HG03342 (cell line): ENCODE measurements at regions not wholly inside any gene's neighbourhood (a gene's known extent, or its start where the extent isn't known, plus 50 kb on each side); places are given as distances from the start of the nearest gene placed in this dataset.

Source experiments
- ATAC-seq: cut with Tn5 transposase; IDR thresholded peaks from one replicate; pipeline ENCODE4 v1.9.1; 2021; ENCODE audit warnings: mild to moderate bottlenecking, moderate library complexity; ENCODE audit not compliant: unreplicated experiment

DNA sequence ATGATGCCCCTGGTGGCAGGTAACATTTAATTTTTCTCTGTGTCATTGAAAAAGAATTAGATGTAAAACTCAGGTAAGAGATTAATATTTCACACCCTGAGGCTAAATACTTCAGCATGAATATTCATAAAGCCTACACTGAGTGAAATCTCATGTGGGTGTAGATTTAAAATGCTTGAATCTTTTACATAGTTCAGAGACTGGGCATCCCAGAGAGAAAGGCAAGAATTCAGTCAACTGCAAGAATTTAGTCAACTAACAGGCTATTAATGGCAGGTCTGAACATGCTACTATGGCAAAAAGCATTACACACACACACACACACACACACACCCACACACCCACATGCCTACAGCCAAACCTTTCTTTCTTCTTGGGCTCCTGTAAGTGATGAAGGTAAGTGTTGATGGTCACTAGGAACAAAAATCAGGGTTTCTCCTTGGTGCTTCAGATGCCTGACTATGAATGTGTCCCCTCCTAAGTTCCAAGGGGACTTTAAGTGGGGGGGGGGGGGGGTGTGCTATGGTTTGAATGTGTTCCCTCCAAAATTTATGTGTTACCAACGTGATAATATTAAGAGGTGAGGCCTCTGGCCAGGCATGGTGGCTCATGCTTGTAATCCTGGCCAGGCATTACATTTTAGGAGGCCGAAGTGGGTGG, 63.7 kb upstream of the PSMD7 start:
- no peak for ATAC-seq

GRCh38 chr16:74230126-74230525, 66.5 kb upstream of the PSMD7 start:
- ATAC-seq = no peak

GRCh38 chr16:74226338-74226954, 70.2 kb upstream of the PSMD7 start:
- ATAC-seq = no peak

- no peak for ATAC-seq
These were observed 71.6 kb upstream of the PSMD7 start for GRCh38 chr16:74224828-74225612.

GRCh38 chr16:74221828-74222227, 74.8 kb upstream of the PSMD7 start:
- ATAC-seq = no peak

DNA sequence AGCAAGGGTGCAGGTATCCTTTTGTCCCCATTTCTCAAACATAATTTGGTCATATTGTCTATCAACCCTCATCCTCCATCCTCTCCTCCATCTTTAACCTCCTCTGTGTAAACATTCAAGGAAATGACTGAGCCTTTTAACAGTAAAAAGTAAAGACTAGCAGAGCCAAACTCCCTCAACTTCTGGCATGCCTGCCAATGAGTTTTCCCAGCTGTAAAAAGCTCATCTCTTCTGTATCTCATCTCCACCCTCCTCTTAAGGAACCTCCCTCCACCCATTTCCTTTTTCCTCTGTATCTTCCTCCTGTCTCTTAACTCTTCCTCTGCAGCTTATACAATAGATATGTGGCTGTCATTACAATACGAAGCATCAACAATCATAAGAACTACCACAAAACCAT, 76.9 kb upstream of the PSMD7 start:
- no peak for ATAC-seq

DNA sequence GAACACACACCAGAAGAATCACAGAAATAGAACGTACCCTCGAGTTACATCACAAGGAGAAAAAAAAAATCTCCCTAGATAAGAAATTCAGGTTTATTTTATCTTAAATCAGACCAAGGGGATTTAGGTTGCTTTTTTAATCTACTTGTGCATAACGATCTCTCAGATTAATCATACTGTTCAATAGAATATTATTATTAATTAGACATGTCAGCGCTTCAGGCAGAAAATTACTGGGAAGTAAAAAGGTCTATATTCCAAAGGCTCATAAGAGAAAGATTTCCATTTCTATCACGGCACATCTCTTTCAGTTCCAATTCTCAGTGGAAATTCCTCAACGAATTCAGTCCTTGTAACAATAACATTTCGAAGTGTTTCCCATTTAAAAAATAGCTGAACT, 77.7 kb upstream of the PSMD7 start:
- ATAC-seq = no peak

GRCh38 chr16:74216319-74216718, 80.3 kb upstream of the PSMD7 start:
- ATAC-seq = no peak

DNA sequence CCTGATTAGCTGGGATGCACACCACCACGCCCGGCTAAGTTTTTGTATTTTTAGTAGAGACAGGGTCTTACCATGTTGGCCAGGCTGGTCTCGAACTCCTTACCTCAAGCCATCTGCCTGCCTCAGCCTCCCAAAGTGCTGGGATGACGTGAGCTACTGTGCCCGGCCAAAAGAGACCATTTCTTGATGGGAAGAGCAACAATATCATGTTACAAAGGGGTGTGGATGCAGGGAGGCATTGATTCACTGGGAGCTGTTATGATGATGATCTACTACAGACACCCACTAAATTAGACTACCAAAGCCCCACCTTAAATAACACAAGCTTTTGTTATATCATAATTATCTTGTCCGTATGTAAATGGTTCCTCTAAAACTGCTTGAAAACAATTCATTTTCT, 81.4 kb upstream of the PSMD7 start:
- no peak for ATAC-seq

DNA sequence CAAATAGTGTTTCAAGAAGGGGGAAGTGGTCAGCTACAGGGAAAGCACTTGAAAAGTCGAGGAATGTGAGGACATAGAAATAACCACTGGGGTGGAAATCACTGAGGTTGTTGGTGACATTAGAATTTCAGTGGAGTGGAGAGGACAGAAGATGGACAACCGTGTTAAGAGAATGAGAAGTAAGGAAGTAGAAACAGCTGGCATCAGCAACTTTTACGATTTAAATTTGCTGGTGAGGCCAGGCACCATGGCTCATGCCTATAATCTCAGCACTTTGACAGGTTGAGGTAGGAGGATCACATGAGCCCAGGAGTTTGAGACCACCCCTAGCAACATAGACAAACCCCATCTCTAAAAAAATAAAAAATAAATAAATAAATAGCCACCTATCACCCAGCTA, 83.2 kb upstream of the PSMD7 start:
- no peak for ATAC-seq

DNA sequence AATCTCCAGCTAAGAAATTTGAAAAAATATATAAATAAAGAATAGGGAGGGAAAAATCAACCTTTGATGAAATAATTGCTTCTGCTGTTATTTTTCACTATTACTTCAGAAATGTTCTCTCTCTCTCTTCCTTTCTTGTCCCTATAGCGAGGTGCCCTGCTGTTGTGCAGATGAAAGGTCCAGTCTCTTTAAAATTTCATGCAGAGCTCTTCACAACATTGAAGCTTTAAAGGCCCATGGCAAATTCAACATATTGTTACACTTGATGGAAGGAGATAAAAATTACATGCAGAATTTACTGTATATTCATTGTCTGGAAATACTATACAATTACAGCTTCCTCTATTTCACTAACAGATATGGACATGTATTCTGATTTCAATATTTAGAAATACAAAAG, 86.4 kb upstream of the PSMD7 start:
- no peak for ATAC-seq

GRCh38 chr16:74202009-74202408, 94.6 kb upstream of the PSMD7 start:
- ATAC-seq = no peak

GRCh38 chr16:74201576-74201975, 95.0 kb upstream of the PSMD7 start:
- no peak for ATAC-seq

DNA sequence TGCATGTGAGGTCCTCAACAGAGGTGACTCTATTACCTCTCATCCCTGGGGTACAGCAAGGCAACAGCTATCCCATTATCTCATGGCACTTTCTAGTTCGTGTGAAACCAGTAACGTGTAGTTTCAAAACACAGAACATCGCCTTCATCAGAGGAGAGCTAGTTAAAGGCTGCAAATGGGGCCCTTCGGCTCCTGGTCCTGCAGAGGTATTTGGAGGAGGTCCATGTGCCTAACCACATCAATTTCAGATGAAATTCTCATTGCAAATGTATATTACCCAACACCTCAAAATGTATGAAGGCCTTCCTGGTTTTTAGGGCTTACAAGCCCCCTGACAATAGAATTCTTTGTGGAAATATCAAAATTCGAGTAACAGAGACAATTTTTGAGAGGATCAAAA, 95.7 kb upstream of the PSMD7 start:
- ATAC-seq = no peak

DNA sequence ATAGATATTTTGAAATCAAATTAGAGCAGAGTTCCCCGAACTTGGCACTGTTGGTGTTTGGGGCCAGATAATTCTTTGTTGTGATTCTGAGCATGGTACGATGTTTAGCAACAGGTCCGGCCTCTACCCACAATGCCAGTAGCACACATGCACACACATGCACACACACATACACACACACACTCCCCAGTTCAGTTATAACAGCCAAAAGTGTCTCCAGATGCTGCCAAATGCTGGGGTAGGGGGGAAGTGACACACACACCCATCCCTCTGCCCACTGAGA, 96.8 kb upstream of the PSMD7 start:
- no peak for ATAC-seq

- ATAC-seq = no peak
These were observed 97.4 kb upstream of the PSMD7 start for GRCh38 chr16:74199066-74199841.

GRCh38 chr16:74192281-74192797, 104.3 kb upstream of the PSMD7 start:
- ATAC-seq = no peak

- no peak for ATAC-seq
These were observed 106.3 kb upstream of the PSMD7 start for GRCh38 chr16:74190292-74190691.

- ATAC-seq = no peak
These were observed 107.8 kb upstream of the PSMD7 start for GRCh38 chr16:74188856-74189255.

- ATAC-seq = no peak
These were observed 110.0 kb upstream of the PSMD7 start for GRCh38 chr16:74186561-74186971.

DNA sequence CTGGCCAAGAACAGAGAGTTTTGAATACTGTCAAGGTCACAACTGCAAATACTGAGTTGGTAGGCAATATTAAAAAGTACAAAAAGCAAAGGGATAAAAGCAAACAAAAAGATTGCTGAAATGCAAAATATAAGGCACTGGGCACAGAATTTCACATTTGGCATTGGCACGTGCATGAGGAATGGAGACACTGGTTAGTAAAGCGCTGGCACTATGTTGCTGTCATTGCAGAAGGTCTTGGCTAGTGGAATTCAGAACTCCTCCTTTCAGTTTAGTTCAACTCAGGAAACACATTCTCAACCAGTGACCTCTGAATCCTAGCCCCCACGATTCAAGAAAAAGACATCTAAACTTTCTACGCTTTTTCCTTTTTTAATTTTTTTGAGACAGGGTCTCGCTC, 111.8 kb upstream of the PSMD7 start:
- ATAC-seq = no peak
